A549 (cell line): ENCODE measurements at regions not wholly inside any gene's neighbourhood (a gene's known extent, or its start where the extent isn't known, plus 50 kb on each side); places are given as distances from the start of the nearest gene placed in this dataset.

Source experiments
- ATAC-seq, 2 experiments: fragments of 200-7000 bp in 1 of 2; fragments of >200 bp in 1 of 2; cut with Nextera tagmentation in 1 of 2; cut with Tn5 transposase in 1 of 2; 3 replicates each; pipeline versions ENCODE4 v1.8.0 to v1.9.1; 2018 to 2020; ENCODE audit warnings: mild to moderate bottlenecking in 1 of 2, moderate library complexity in 1 of 2
- CTCF ChIA-PET: fragments of 300-600 bp; sonication (Branson Sonifier 250); formaldehyde crosslinking; extraction: SDS; loops from one replicate; lab custom pipeline; 2021; ENCODE audit warnings: antibody characterized with exemption, inconsistent platforms; lab: Yijun Ruan, JAX
- POLR2A ChIA-PET: fragments of 350-600 bp; formaldehyde crosslinking; extraction: SDS; loops from one replicate; lab custom pipeline; 2021; ENCODE audit warnings: antibody characterized with exemption, inconsistent platforms; lab: Yijun Ruan, JAX
- DNase-seq, 2 experiments: peaks; one replicate each; pipeline versions ENCODE4 v3.0.0 to v3.0.0-alpha.2; 2011 to 2016; ENCODE audit warnings: low read depth in 1 of 2, low spot score in 1 of 2
- FAIRE-seq: peaks from 2 replicates; lab custom pipeline; 2011; peaks lifted over from hg19 to GRCh38; lab: Jason Lieb, UNC
- H3K27ac ChIP-seq, 2 experiments: fragments of >200 bp; sonication (Bioruptor Twin); formaldehyde crosslinking; 3 replicates each; pipeline ENCODE4 v1.5.1; 2016 to 2017
- H3K4me1 ChIP-seq: fragments of >200 bp; sonication (Bioruptor Twin); formaldehyde crosslinking; 3 replicates; pipeline ENCODE4 v1.6.1; 2016
- H3K4me2 ChIP-seq: fragments of >200 bp; sonication (Bioruptor Twin); formaldehyde crosslinking; 3 replicates; pipeline ENCODE4 v1.6.1; 2016
- H3K4me3 ChIP-seq: fragments of >200 bp; sonication (Bioruptor Twin); formaldehyde crosslinking; 3 replicates; pipeline ENCODE4 v1.5.1; 2016
- H3K9me3 ChIP-seq: fragments of >200 bp; sonication (Bioruptor Twin); formaldehyde crosslinking; 3 replicates; pipeline ENCODE4 v1.6.1; 2016
- CBX2 ChIP-seq: fragments of 200-600 bp; sonication (generic); IDR thresholded peaks from 2 replicates; pipeline ENCODE4 v1.6.1; 2016; ENCODE audit warnings: low read depth, mild to moderate bottlenecking, borderline replicate concordance
- CBX8 ChIP-seq: fragments of 200-600 bp; sonication (generic); IDR thresholded peaks from 2 replicates; pipeline ENCODE4 v1.6.1; 2016
- CHD4 ChIP-seq: fragments of 200-600 bp; sonication (generic); IDR thresholded peaks from 2 replicates; pipeline ENCODE4 v1.6.1; 2016; ENCODE audit warnings: antibody characterized with exemption, mild to moderate bottlenecking, borderline replicate concordance
- EHF ChIP-seq: fragments of 250-450 bp; sonication (Bioruptor Pico); IDR thresholded peaks from 2 replicates; pipeline ENCODE4 v1.5.0; 2020; ENCODE audit warnings: mild to moderate bottlenecking
- EHMT2 ChIP-seq: fragments of 200-600 bp; sonication (generic); IDR thresholded peaks from 2 replicates; pipeline ENCODE4 v1.6.1; 2016; ENCODE audit warnings: antibody characterized with exemption, low read depth, mild to moderate bottlenecking, moderate library complexity
- FOSB ChIP-seq: fragments of 250-450 bp; sonication (Bioruptor Pico); IDR thresholded peaks from 2 replicates; pipeline ENCODE4 v1.5.0; 2020; ENCODE audit warnings: mild to moderate bottlenecking, moderate library complexity
- FOSL2 ChIP-seq, 2 experiments: fragments of 450-650 bp in 1 of 2; fragments of >200 bp in 1 of 2; sonication (Bioruptor Twin) in 1 of 2; formaldehyde crosslinking; IDR thresholded peaks; 2 replicates each; pipeline versions ENCODE4 v1.5.0 to v1.6.1; 2016 to 2020; ENCODE audit warnings: mild to moderate bottlenecking in 1 of 2, moderate library complexity in 1 of 2
- GATA3 ChIP-seq: IDR thresholded peaks from 2 replicates; pipeline ENCODE4 v1.6.1; 2012; ENCODE audit warnings: borderline replicate concordance
- HDAC2 ChIP-seq: fragments of 200-600 bp; sonication (generic); IDR thresholded peaks from 2 replicates; pipeline ENCODE4 v1.6.1; 2016
- HEYL ChIP-seq: fragments of 250-450 bp; sonication (Bioruptor Pico); IDR thresholded peaks from 2 replicates; pipeline ENCODE4 v1.8.0; 2021; ENCODE audit warnings: mild to moderate bottlenecking, moderate library complexity
- HOXA7 ChIP-seq: fragments of 250-450 bp; sonication (Bioruptor Pico); IDR thresholded peaks from 2 replicates; pipeline ENCODE4 v1.5.0; 2020; ENCODE audit warnings: mild to moderate bottlenecking, moderate library complexity
- HOXB13 ChIP-seq: fragments of 250-450 bp; sonication (Bioruptor Pico); IDR thresholded peaks from 2 replicates; pipeline ENCODE4 v1.5.0; 2020; ENCODE audit warnings: low read depth, mild to moderate bottlenecking, moderate library complexity
- HOXB5 ChIP-seq: fragments of 250-450 bp; sonication (Bioruptor Pico); IDR thresholded peaks from 2 replicates; pipeline ENCODE4 v1.5.0; 2020; ENCODE audit warnings: mild to moderate bottlenecking, moderate library complexity
- JUNB ChIP-seq: fragments of >200 bp; sonication (Bioruptor Twin); formaldehyde crosslinking; IDR thresholded peaks from 2 replicates; pipeline ENCODE4 v1.6.1; 2016
- KDM1A ChIP-seq: fragments of 200-600 bp; sonication (generic); IDR thresholded peaks from 2 replicates; pipeline ENCODE4 v1.6.1; 2016; ENCODE audit warnings: low read depth, mild to moderate bottlenecking
- MAZ ChIP-seq: fragments of 150-350 bp; IDR thresholded peaks from 2 replicates; pipeline ENCODE4 v1.6.1; 2014; ENCODE audit warnings: antibody characterized with exemption, low read depth, low read length, borderline replicate concordance
- NFE2L2 ChIP-seq: fragments of 150-350 bp; conservative IDR thresholded peaks from 2 replicates; pipeline ENCODE4 v1.6.1; 2014; ENCODE audit warnings: low read length
- NPAS2 ChIP-seq: fragments of 250-450 bp; sonication (Bioruptor Pico); IDR thresholded peaks from 2 replicates; pipeline ENCODE4 v1.8.0; 2022; ENCODE audit warnings: mild to moderate bottlenecking, moderate library complexity, borderline replicate concordance
- POLR2A ChIP-seq: IDR thresholded peaks from 2 replicates; pipeline ENCODE4 v1.6.1; 2012; ENCODE audit warnings: mild to moderate bottlenecking, low read length
- SMC3 ChIP-seq: fragments of >200 bp; sonication (Bioruptor Twin); formaldehyde crosslinking; IDR thresholded peaks from 3 replicates; pipeline ENCODE4 v1.6.1; 2018; ENCODE audit warnings: inconsistent platforms
- SREBF2 ChIP-seq: fragments of 450-650 bp; IDR thresholded peaks from 2 replicates; pipeline ENCODE4 v1.6.1; 2014; ENCODE audit warnings: mild to moderate bottlenecking, moderate library complexity
- TFCP2L1 ChIP-seq: fragments of 250-450 bp; sonication (Bioruptor Pico); IDR thresholded peaks from 2 replicates; pipeline ENCODE4 v1.5.0; 2021; ENCODE audit warnings: mild to moderate bottlenecking
- TP53 ChIP-seq: fragments of 250-450 bp; sonication (Bioruptor Pico); IDR thresholded peaks from 2 replicates; pipeline ENCODE4 v1.5.0; 2021; ENCODE audit warnings: mild to moderate bottlenecking, moderate library complexity
- ZFP36 ChIP-seq: fragments of 450-650 bp; IDR thresholded peaks from 2 replicates; pipeline ENCODE4 v1.6.1; 2014; ENCODE audit warnings: borderline replicate concordance; ENCODE audit not compliant: partially characterized antibody
- WGBS: methylation state at CpG from one replicate; pipeline ENCODE4 v1.1.6; 2017; ENCODE audit errors: missing lambda C conversion rate; 5-methylcytosine and 5-hydroxymethylcytosine counted together
- TF ChIP-seq, protein P1 (sequence below): IDR thresholded peaks from 2 replicates; pipeline ENCODE4 v1.6.1; 2012; ENCODE audit warnings: low read depth, borderline replicate concordance
- TF ChIP-seq, protein P2 (sequence below): fragments of >200 bp; sonication (Bioruptor Twin); formaldehyde crosslinking; IDR thresholded peaks from 2 replicates; pipeline ENCODE4 v1.6.1; 2016

DNA sequence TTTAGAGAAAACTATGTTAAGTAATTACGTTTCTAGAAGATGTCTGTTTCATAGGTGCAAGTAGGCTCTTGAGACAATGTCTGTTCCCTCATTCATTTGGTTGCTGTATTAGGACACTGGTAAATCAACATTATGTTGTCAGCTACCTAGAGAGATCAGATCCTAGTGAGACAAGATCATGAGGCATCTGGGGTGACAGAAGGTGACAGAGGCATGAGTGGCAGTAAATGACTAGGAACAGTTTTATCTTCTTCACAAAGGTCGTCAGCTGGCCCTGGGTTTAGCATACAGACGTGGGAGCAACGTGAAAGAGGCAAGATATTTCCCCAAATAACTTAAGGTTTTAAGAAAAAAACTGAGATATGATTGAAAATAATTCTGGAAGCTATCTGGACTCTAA lies 1926.3 kb upstream of the WWC1 start:
- H3K4me3 ChIP-seq = no peak overlapping the region
- no peak for FAIRE-seq
- no peaks in the 10 kb centered on the region for H3K4me1 ChIP-seq
- DNase-seq = no peak
- H3K4me2 ChIP-seq = no peak overlapping the region
- no peaks in the 10 kb centered on the region for H3K9me3 ChIP-seq
- no peak for ATAC-seq
- ChIA-PET CTCF (no interaction called here), POLR2A (no interaction called here)
- 2% methylated on average over 4 of the region's 4 CpGs for WGBS
- no peak for TF ChIP-seq TP53 (CRISPR knock-in tag)
- TF ChIP-seq, protein P1, sequence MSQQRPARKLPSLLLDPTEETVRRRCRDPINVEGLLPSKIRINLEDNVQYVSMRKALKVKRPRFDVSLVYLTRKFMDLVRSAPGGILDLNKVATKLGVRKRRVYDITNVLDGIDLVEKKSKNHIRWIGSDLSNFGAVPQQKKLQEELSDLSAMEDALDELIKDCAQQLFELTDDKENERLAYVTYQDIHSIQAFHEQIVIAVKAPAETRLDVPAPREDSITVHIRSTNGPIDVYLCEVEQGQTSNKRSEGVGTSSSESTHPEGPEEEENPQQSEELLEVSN = no peak
- TF ChIP-seq SMC3 = no peak
- no peak for TF ChIP-seq FOSL2 (IDR thresholded peaks at IDR 0.05)
- no peak for TF ChIP-seq FOSL2 (CRISPR knock-in tag; IDR thresholded peaks at IDR 0.05)
- no peak for TF ChIP-seq SREBF2
- TF ChIP-seq HOXB5 (CRISPR knock-in tag) = no peak
- TF ChIP-seq HOXA7 = no peak
- TF ChIP-seq NFE2L2 = no peak
- TF ChIP-seq CBX8 = no peak
- no peak for TF ChIP-seq ZFP36
- TF ChIP-seq GATA3 = no peak
- no peak for TF ChIP-seq NPAS2
- no peak for TF ChIP-seq TFCP2L1
- TF ChIP-seq HOXB13 (CRISPR knock-in tag) = no peak
- TF ChIP-seq HEYL (CRISPR knock-in tag) = no peak
- TF ChIP-seq FOSB (CRISPR knock-in tag) = no peak
- TF ChIP-seq, protein P2, sequence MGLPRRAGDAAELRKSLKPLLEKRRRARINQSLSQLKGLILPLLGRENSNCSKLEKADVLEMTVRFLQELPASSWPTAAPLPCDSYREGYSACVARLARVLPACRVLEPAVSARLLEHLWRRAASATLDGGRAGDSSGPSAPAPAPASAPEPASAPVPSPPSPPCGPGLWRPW = no peak
- no peak for TF ChIP-seq CHD4
- TF ChIP-seq HDAC2 = no peak
- H3K27ac ChIP-seq = no peak overlapping the region

DNA sequence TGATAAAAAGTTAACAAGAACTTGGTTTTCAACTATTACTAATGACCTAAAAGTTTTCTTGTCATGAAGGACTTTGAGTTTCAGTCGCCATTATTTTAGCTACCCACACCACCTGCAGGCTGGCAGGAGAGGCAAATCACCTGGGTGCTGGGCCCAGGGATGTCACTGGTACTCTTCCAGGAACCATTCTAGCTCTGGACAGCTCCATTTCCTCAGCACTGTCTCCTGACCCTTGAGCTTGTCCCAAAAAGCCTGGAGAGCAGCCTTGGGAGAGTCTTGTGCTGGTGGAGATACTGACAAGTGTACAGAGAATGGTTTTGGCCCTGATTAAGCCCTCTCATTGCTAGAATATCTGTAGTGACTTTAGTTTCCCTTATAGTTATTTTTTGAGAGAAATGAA lies 1924.1 kb upstream of the WWC1 start:
- DNase-seq (no peak), FAIRE-seq (no peak), ATAC-seq (no peak)
- Histone ChIP-seq H3K4me2 (no peak overlapping the region), H3K4me3 (no peak overlapping the region), H3K9me3 (no peaks in the 10 kb centered on the region), H3K27ac (no peak overlapping the region), H3K4me1 (no peaks in the 10 kb centered on the region)
- 0% methylated on average over 1 of the region's 1 CpG for WGBS
- ChIA-PET POLR2A (no interaction called here), CTCF (no interaction called here)
- TF ChIP-seq HEYL (CRISPR knock-in tag) (no peak), JUNB (no peak), KDM1A (no peak), SREBF2 (no peak), NFE2L2 (no peak), MAZ (no peak), HDAC2 (no peak), NPAS2 (no peak), POLR2A (no peak)

DNA sequence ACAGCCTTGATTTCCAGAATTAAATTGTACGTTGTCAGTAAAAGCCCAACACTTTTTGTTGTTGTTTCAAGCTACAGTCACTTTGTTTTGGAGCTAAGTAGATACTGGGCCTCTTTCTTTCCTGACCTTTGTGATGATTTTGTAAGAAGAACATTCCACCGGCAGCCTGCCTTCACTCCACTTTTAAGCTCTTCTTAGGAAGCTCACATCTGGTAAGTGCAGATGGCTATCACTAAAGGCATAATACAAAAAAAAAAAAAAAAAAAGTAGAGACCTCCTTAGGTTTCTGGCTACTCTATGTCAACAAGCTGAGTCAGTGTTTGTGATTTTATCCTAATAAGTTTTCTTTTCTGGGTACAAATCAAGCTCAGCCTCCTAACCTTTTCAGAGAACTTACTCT lies 1922.1 kb upstream of the WWC1 start:
- ChIA-PET CTCF (no interaction called here), POLR2A (no interaction called here)
- Histone ChIP-seq H3K4me2 (no peak overlapping the region), H3K4me3 (no peak overlapping the region), H3K4me1 (no peaks in the 10 kb centered on the region), H3K9me3 (no peaks in the 10 kb centered on the region), H3K27ac (no peak overlapping the region)
- TF ChIP-seq EHMT2 = no peak
- no peak for TF ChIP-seq CBX2
- TF ChIP-seq TFCP2L1 = no peak
- no peak for TF ChIP-seq EHF
- no peak for TF ChIP-seq HDAC2
- no peak for DNase-seq
- FAIRE-seq = no peak
- 59% methylated on average over 2 of the region's 2 CpGs for WGBS
- ATAC-seq = no peak
